Testis (tissue), 2 donors: ENCODE measurements at regions not wholly inside any gene's neighbourhood (a gene's known extent, or its start where the extent isn't known, plus 50 kb on each side); places are given as distances from the start of the nearest gene placed in this dataset.

ENCODE experiments used
- POLR2A ChIP-seq: fragments of 450-650 bp; IDR thresholded peaks from one replicate; pipeline ENCODE4 v1.6.1; 2017; ENCODE audit warnings: antibody characterized with exemption, mild to moderate bottlenecking, moderate library complexity
- TF ChIP-seq, protein P1 (sequence below), 3 experiments: fragments of 450-650 bp in 2 of 3; fragments of 200-600 bp in 1 of 3; sonication (generic) in 1 of 3; IDR thresholded peaks; one replicate each; pipeline ENCODE4 v1.5.1; 2016 to 2019; ENCODE audit warnings: antibody characterized with exemption in 3 of 3, mild to moderate bottlenecking in 2 of 3, moderate library complexity in 1 of 3

DNA sequence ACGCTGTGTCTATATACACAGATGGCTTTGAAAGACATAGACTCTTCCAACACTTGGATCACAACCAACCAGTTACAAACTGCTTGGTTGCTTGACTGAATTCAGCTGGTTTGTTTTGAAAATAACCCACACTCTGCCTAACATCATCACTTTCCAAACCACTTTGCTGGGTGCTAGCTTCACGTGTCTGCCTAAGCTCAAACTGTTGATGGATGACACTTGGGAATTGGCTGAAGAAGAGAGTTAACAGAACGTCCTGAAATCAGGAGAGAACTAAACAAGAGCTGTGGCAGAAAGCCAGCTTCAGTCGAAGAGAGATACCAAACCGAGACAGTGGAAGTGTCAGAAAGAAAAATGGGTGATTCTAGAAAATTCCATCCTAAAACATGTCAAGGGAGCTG is 420.8 kb upstream of the AUTS2 start:
- TF ChIP-seq, protein P1, sequence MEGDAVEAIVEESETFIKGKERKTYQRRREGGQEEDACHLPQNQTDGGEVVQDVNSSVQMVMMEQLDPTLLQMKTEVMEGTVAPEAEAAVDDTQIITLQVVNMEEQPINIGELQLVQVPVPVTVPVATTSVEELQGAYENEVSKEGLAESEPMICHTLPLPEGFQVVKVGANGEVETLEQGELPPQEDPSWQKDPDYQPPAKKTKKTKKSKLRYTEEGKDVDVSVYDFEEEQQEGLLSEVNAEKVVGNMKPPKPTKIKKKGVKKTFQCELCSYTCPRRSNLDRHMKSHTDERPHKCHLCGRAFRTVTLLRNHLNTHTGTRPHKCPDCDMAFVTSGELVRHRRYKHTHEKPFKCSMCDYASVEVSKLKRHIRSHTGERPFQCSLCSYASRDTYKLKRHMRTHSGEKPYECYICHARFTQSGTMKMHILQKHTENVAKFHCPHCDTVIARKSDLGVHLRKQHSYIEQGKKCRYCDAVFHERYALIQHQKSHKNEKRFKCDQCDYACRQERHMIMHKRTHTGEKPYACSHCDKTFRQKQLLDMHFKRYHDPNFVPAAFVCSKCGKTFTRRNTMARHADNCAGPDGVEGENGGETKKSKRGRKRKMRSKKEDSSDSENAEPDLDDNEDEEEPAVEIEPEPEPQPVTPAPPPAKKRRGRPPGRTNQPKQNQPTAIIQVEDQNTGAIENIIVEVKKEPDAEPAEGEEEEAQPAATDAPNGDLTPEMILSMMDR (IDR thresholded peaks at IDR 0.05) = no peak
- TF ChIP-seq POLR2A = no peak
